Gastrocnemius medialis (tissue), 4 donors: ENCODE measurements at regions not wholly inside any gene's neighbourhood (a gene's known extent, or its start where the extent isn't known, plus 50 kb on each side); places are given as distances from the start of the nearest gene placed in this dataset.

Experiments used
- CTCF ChIP-seq, 5 experiments: fragments of 450-650 bp in 3 of 5; fragments of 200-600 bp in 2 of 5; sonication (generic) in 2 of 5; IDR thresholded peaks in 4 of 5; conservative IDR thresholded peaks in 1 of 5; 1 replicate in 4 of 5; 2 replicates in 1 of 5; pipeline ENCODE4 v1.5.1; 2016 to 2019; ENCODE audit warnings: antibody characterized with exemption in 5 of 5, mild to moderate bottlenecking in 3 of 5, moderate library complexity in 3 of 5
- POLR2A ChIP-seq, 2 donors: fragments of 450-650 bp; IDR thresholded peaks; one replicate each; pipeline ENCODE4 v1.6.1; 2017; ENCODE audit warnings: antibody characterized with exemption in 2 of 2, mild to moderate bottlenecking in 2 of 2, moderate library complexity in 2 of 2

- TF ChIP-seq CTCF (IDR thresholded peaks at IDR 0.05 in 4 of 5, conservative IDR thresholded peaks at IDR 0.05 in 1 of 5) = no peak
- TF ChIP-seq POLR2A (IDR thresholded peaks at IDR 0.05) = no peak
Observed at GRCh38 chr11:47912843-47913437, 64.8 kb upstream of the NUP160 start.
